PC-9 (cell line): ENCODE measurements at regions not wholly inside any gene's neighbourhood (a gene's known extent, or its start where the extent isn't known, plus 50 kb on each side); places are given as distances from the start of the nearest gene placed in this dataset.

Experiments
- BruUV-seq: library from RNA; stranded (reverse); fragments of 400-500 nt; replicated peaks from 2 replicates; lab custom pipeline; 2021; lab: Mats Ljungman, UMichigan
- CTCF ChIA-PET: fragments of 300-600 bp; sonication (Branson Sonifier 250); formaldehyde crosslinking; loops from one replicate; lab custom pipeline; 2022; ENCODE audit warnings: antibody characterized with exemption; lab: Charles Lee
- POLR2A ChIA-PET: fragments of 300-600 bp; sonication (Branson Sonifier 250); formaldehyde crosslinking; loops from one replicate; lab custom pipeline; 2022; ENCODE audit warnings: antibody characterized with exemption; ENCODE audit not compliant: unreplicated experiment; lab: Charles Lee
- DNase-seq, 2 experiments: peaks; one replicate each; pipeline versions ENCODE4 v3.0.0 to v3.0.0-alpha.2; 2015 to 2022; ENCODE audit warnings: mixed read lengths in 1 of 2
- H2AFZ ChIP-seq: fragments of 200-600 bp; sonication (generic); 2 replicates; pipeline ENCODE4 v1.8.1; 2017; ENCODE audit warnings: antibody characterized with exemption
- H3F3A ChIP-seq: fragments of 200-600 bp; sonication (generic); 2 replicates; pipeline ENCODE4 v1.8.1; 2017; ENCODE audit warnings: antibody characterized with exemption, mild to moderate bottlenecking, low read depth; ENCODE audit not compliant: insufficient read depth
- H3K27ac ChIP-seq: fragments of 200-600 bp; sonication (generic); 2 replicates; pipeline ENCODE4 v1.6.1; 2016; ENCODE audit warnings: mixed run types
- H3K27me3 ChIP-seq: fragments of 200-600 bp; sonication (generic); 2 replicates; pipeline ENCODE4 v1.6.1; 2016; ENCODE audit warnings: low read depth, mixed run types; ENCODE audit not compliant: insufficient read depth
- H3K36me3 ChIP-seq: fragments of 200-600 bp; sonication (generic); 2 replicates; pipeline ENCODE4 v1.6.1; 2016; ENCODE audit warnings: low read depth, mixed run types
- H3K4me1 ChIP-seq: fragments of 200-600 bp; sonication (generic); replicated peaks from 2 replicates; pipeline ENCODE4 v1.6.1; 2016; ENCODE audit warnings: mixed run types; ENCODE audit not compliant: insufficient read depth
- H3K4me2 ChIP-seq: fragments of 200-600 bp; sonication (generic); 2 replicates; pipeline ENCODE4 v1.6.1; 2017; ENCODE audit warnings: mixed run types
- H3K4me3 ChIP-seq: fragments of 200-600 bp; sonication (generic); 2 replicates; pipeline ENCODE4 v1.6.1; 2016; ENCODE audit warnings: mixed run types
- H3K79me2 ChIP-seq: fragments of 200-600 bp; sonication (generic); 2 replicates; pipeline ENCODE4 v1.6.1; 2017; ENCODE audit warnings: low read depth, mixed run types
- H3K9me2 ChIP-seq: fragments of 200-600 bp; sonication (generic); 2 replicates; pipeline ENCODE4 v1.8.1; 2017; ENCODE audit warnings: mild to moderate bottlenecking; ENCODE audit not compliant: insufficient read depth
- H3K9me3 ChIP-seq: fragments of 200-600 bp; sonication (generic); 2 replicates; pipeline ENCODE4 v1.8.1; 2016; ENCODE audit warnings: low read depth; ENCODE audit not compliant: insufficient read depth
- H4K20me1 ChIP-seq: fragments of 200-600 bp; sonication (generic); 2 replicates; pipeline ENCODE4 v1.8.1; 2017; ENCODE audit not compliant: insufficient read depth
- EZH2 ChIP-seq: fragments of 200-600 bp; sonication (generic); IDR thresholded peaks from 2 replicates; pipeline ENCODE4 v1.8.0; 2017; ENCODE audit warnings: antibody characterized with exemption, low read depth
- intact Hi-C: fragments of 100-400 bp; cut with micrococcal nuclease; formaldehyde crosslinking; loops from one replicate; pipeline ENCODE4 v1.10.0; 2022; ENCODE audit not compliant: unreplicated experiment
- TF ChIP-seq, protein P1 (sequence below): fragments of 200-600 bp; sonication (generic); conservative IDR thresholded peaks from 2 replicates; pipeline ENCODE4 v1.6.1; 2017; ENCODE audit warnings: mixed run types, antibody characterized with exemption, mild to moderate bottlenecking, moderate library complexity

DNA sequence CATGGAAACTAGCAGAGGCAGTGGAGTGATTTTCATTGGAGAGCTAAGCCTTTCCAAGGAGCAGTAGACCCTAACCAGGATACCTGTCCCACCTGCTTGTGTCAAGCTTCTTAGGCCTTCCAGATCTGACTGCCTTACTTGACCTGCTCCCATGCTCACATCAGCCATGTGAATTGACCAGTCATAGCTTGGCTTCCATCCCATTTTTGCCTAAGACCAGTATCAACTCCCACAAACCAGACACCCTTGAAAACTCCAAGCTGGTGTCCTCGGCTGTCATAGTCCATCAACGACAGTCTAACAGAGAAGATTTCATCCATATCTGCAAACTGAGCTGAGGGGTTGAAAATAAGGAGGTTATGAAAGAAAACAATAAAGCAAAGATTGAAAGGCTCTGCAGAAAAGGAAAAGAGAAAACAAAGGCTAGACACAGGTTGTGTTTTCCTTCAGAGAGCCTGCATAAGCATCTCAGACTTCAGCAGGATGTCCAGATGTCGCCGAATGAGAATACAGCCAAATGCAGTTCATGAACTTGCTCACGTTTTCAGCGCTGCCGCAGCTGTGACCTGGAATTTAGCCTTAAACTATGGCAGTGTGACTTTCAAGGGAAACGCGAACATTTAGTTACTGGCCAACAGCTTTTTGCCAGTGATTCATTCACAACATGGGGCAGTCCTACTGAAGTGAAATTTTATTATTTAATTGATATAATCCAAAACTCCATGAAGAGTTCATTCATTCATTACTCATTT is 868.1 kb upstream of the ID2 start:
- Histone ChIP-seq H3K79me2 (no peaks in the 10 kb centered on the region), H3F3A (no peaks in the 10 kb centered on the region), H3K4me1 (no peaks in the 10 kb centered on the region), H3K36me3 (no peaks in the 10 kb centered on the region), H3K27me3 (peaks cover 22% of the 10 kb centered on the region), H3K27ac (no peak overlapping the region), H3K4me2 (no peak overlapping the region), H3K9me3 (no peaks in the 10 kb centered on the region), H2AFZ (no peak overlapping the region), H4K20me1 (no peaks in the 10 kb centered on the region), H3K9me2 (peaks cover 2% of the 10 kb centered on the region; the same call in 1 of the 2 replicates), H3K4me3 (no peak overlapping the region)
- CTCF ChIA-PET = no interaction called here
- no peak for DNase-seq
- no TSS peak for BruUV-seq
- POLR2A ChIA-PET = no interaction called here
- intact Hi-C loops = no loop called here
- TF ChIP-seq, protein P1, sequence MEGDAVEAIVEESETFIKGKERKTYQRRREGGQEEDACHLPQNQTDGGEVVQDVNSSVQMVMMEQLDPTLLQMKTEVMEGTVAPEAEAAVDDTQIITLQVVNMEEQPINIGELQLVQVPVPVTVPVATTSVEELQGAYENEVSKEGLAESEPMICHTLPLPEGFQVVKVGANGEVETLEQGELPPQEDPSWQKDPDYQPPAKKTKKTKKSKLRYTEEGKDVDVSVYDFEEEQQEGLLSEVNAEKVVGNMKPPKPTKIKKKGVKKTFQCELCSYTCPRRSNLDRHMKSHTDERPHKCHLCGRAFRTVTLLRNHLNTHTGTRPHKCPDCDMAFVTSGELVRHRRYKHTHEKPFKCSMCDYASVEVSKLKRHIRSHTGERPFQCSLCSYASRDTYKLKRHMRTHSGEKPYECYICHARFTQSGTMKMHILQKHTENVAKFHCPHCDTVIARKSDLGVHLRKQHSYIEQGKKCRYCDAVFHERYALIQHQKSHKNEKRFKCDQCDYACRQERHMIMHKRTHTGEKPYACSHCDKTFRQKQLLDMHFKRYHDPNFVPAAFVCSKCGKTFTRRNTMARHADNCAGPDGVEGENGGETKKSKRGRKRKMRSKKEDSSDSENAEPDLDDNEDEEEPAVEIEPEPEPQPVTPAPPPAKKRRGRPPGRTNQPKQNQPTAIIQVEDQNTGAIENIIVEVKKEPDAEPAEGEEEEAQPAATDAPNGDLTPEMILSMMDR = no peak
- no peak for TF ChIP-seq EZH2

- intact Hi-C loops = no loop called here
- Histone ChIP-seq H3K27me3 (peaks cover 22% of the 10 kb centered on the region), H4K20me1 (no peaks in the 10 kb centered on the region), H3F3A (no peaks in the 10 kb centered on the region), H3K4me3 (no peak overlapping the region), H3K27ac (no peak overlapping the region), H3K9me2 (peaks cover 2% of the 10 kb centered on the region; the same call in 1 of the 2 replicates), H3K4me1 (no peaks in the 10 kb centered on the region), H3K9me3 (no peaks in the 10 kb centered on the region), H2AFZ (no peak overlapping the region), H3K79me2 (no peaks in the 10 kb centered on the region), H3K4me2 (no peak overlapping the region), H3K36me3 (no peaks in the 10 kb centered on the region)
- ChIA-PET CTCF (no interaction called here), POLR2A (no interaction called here)
- no peak for TF ChIP-seq EZH2
- TF ChIP-seq, protein P1 = no peak
- DNase-seq = no peak
- no TSS peak for BruUV-seq
Observed at GRCh38 chr2:7815726-7816125, 866.1 kb upstream of the ID2 start.

DNA sequence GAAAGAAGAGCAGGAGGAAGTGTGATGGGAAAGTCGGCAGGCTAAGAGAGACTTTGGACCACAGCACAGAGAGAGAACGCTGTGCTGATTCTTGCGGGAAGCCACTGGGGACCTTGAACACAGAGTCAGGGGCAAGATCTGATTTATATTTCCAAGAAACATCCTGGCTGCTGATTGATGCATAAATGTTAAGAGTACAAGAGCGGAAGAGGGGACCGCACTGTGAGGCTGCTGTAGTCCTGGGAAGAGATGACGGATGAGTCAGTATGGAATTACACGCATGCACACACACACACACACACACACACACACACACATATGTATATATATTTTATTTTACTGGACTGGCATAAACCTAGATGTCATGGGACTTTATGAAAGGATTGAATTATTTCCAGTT is 865.6 kb upstream of the ID2 start:
- intact Hi-C loops = no loop called here
- CTCF ChIA-PET = no interaction called here

More for the DNA sequence above, 865.6 kb upstream of the ID2 start:
- H3K36me3 ChIP-seq = no peaks in the 10 kb centered on the region
- no peak for DNase-seq
- no peaks in the 10 kb centered on the region for H3K9me3 ChIP-seq
- H3F3A ChIP-seq = no peaks in the 10 kb centered on the region
- no peaks in the 10 kb centered on the region for H4K20me1 ChIP-seq
- no peak overlapping the region for H2AFZ ChIP-seq
- no peak overlapping the region for H3K4me2 ChIP-seq
- peaks cover 2% of the 10 kb centered on the region; the same call in 1 of the 2 replicates for H3K9me2 ChIP-seq
- H3K27me3 ChIP-seq = peaks cover 22% of the 10 kb centered on the region
- no peaks in the 10 kb centered on the region for H3K4me1 ChIP-seq
- no peak overlapping the region for H3K4me3 ChIP-seq
- POLR2A ChIA-PET = no interaction called here
- H3K27ac ChIP-seq = no peak overlapping the region
- TF ChIP-seq, protein P1 = no peak
- TF ChIP-seq EZH2 = no peak
- no peaks in the 10 kb centered on the region for H3K79me2 ChIP-seq
- BruUV-seq = no TSS peak
